Activated CD4-positive, CD25-positive, alpha-beta regulatory T cell treated with anti-CD3 and anti-CD28 coated beads, Interleukin-2, amount 50 U/mL, for 24 hours (primary cell): ENCODE measurements at regions not wholly inside any gene's neighbourhood (a gene's known extent, or its start where the extent isn't known, plus 50 kb on each side); places are given as distances from the start of the nearest gene placed in this dataset.
A peak's percentile ranks its signal among the peaks of the same experiment; 100 is the strongest.

ENCODE experiments used
- ATAC-seq, 2 donors: fragments of 150-1000 bp; cut with Tn5 transposase; one replicate each; pipeline ENCODE4 v1.10.0; 2021; ENCODE audit warnings: mild to moderate bottlenecking in 1 of 2, moderate library complexity in 1 of 2

GRCh38 chr12:67428431-67428830 is 159.3 kb downstream of the CAND1 start:
- no peak for ATAC-seq

- no peak for ATAC-seq
Observed at GRCh38 chr12:67430708-67431335, 161.7 kb downstream of the CAND1 start.

GRCh38 chr12:67431411-67432020 is 162.4 kb downstream of the CAND1 start:
- no peak for ATAC-seq

- no peak for ATAC-seq
Observed at GRCh38 chr12:67433385-67434175, 164.4 kb downstream of the CAND1 start.

- ATAC-seq, result no peak
Observed at GRCh38 chr12:67434671-67435370, 165.7 kb downstream of the CAND1 start.

- no peak for ATAC-seq
Observed at GRCh38 chr12:67436230-67436629, 167.1 kb downstream of the CAND1 start.

GRCh38 chr12:67437011-67437410 is 167.9 kb downstream of the CAND1 start:
- no peak for ATAC-seq

- no peak for ATAC-seq
Observed at GRCh38 chr12:67439611-67440010, 170.5 kb downstream of the CAND1 start.

- ATAC-seq, result peak; percentile 78 to 88
Observed at GRCh38 chr12:67441736-67442346, 172.7 kb downstream of the CAND1 start.

- no peak for ATAC-seq
Observed at GRCh38 chr12:67442347-67442841, 173.2 kb downstream of the CAND1 start.

- ATAC-seq, result no peak
Observed at GRCh38 chr12:67442896-67443295, 173.7 kb downstream of the CAND1 start.

GRCh38 chr12:67444542-67444941 is 175.4 kb downstream of the CAND1 start:
- ATAC-seq, result no peak

GRCh38 chr12:67446716-67447115 is 177.6 kb downstream of the CAND1 start:
- ATAC-seq, result no peak

GRCh38 chr12:67447180-67447579 is 178.0 kb downstream of the CAND1 start:
- no peak for ATAC-seq

- peak; percentile 79 to 83 for ATAC-seq
Observed at GRCh38 chr12:67449591-67450052, 180.5 kb downstream of the CAND1 start.

GRCh38 chr12:67450441-67450840 is 181.3 kb downstream of the CAND1 start:
- ATAC-seq, result no peak

- no peak for ATAC-seq
Observed at GRCh38 chr12:67451206-67451605, 182.0 kb downstream of the CAND1 start.

- ATAC-seq, result peak; percentile 82 to 84
Observed at GRCh38 chr12:67452119-67452805, 183.1 kb downstream of the CAND1 start.

- no peak for ATAC-seq
Observed at GRCh38 chr12:67453191-67453590, 184.0 kb downstream of the CAND1 start.

GRCh38 chr12:67455236-67455635 is 186.1 kb downstream of the CAND1 start:
- ATAC-seq, result no peak

GRCh38 chr12:67456431-67456901 is 187.3 kb downstream of the CAND1 start:
- ATAC-seq, result no peak

GRCh38 chr12:67457136-67457535 is 188.0 kb downstream of the CAND1 start:
- ATAC-seq, result no peak
